Sigmoid colon (tissue), 4 donors: ENCODE measurements at regions not wholly inside any gene's neighbourhood (a gene's known extent, or its start where the extent isn't known, plus 50 kb on each side); places are given as distances from the start of the nearest gene placed in this dataset.

Source experiments
- POLR2AphosphoS5 ChIP-seq, 4 donors: sonication (generic); formaldehyde crosslinking; IDR thresholded peaks; one replicate each; pipeline ENCODE4 v1.6.1; 2017; ENCODE audit warnings: antibody characterized with exemption in 4 of 4
- TF ChIP-seq, protein P1 (sequence below), 4 experiments: fragments of 450-650 bp in 3 of 4; fragments of 200-600 bp in 1 of 4; IDR thresholded peaks; one replicate each; pipeline ENCODE4 v1.5.1; 2016 to 2019; ENCODE audit warnings: antibody characterized with exemption in 4 of 4, mild to moderate bottlenecking in 3 of 4, moderate library complexity in 2 of 4

GRCh38 chr4:33785843-33786242, 2458.5 kb downstream of the ARAP2 start:
- TF ChIP-seq, protein P1, sequence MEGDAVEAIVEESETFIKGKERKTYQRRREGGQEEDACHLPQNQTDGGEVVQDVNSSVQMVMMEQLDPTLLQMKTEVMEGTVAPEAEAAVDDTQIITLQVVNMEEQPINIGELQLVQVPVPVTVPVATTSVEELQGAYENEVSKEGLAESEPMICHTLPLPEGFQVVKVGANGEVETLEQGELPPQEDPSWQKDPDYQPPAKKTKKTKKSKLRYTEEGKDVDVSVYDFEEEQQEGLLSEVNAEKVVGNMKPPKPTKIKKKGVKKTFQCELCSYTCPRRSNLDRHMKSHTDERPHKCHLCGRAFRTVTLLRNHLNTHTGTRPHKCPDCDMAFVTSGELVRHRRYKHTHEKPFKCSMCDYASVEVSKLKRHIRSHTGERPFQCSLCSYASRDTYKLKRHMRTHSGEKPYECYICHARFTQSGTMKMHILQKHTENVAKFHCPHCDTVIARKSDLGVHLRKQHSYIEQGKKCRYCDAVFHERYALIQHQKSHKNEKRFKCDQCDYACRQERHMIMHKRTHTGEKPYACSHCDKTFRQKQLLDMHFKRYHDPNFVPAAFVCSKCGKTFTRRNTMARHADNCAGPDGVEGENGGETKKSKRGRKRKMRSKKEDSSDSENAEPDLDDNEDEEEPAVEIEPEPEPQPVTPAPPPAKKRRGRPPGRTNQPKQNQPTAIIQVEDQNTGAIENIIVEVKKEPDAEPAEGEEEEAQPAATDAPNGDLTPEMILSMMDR (IDR thresholded peaks at IDR 0.05) = no peak
- no peak for TF ChIP-seq POLR2AphosphoS5 (IDR thresholded peaks at IDR 0.05)
